K562 (cell line): ENCODE measurements at regions not wholly inside any gene's neighbourhood (a gene's known extent, or its start where the extent isn't known, plus 50 kb on each side); places are given as distances from the start of the nearest gene placed in this dataset.

Experiments
- ATAC-seq: fragments of 200-7000 bp; cut with Tn5 transposase; 3 replicates; pipeline ENCODE4 v1.9.1; 2020; ENCODE audit warnings: moderate library complexity
- BruUV-seq: library from RNA; stranded (reverse); fragments of 400-500 nt; replicated peaks from 2 replicates; lab custom pipeline; 2021; lab: Mats Ljungman, UMichigan
- CTCF ChIA-PET: fragments of 300-600 bp; formaldehyde crosslinking; extraction: SDS; loops from one replicate; lab custom pipeline; 2021; ENCODE audit warnings: low intra/inter-chr PET ratio; lab: Yijun Ruan, JAX
- POLR2A ChIA-PET: fragments of 300-600, 350-650 bp; sonication (Branson Sonifier 250); formaldehyde crosslinking; extraction: SDS; loops from one replicate; lab custom pipeline; 2021; ENCODE audit warnings: antibody characterized with exemption, inconsistent platforms; lab: Yijun Ruan, JAX
- DNase-seq, 4 experiments: peaks; one replicate each; pipeline versions ENCODE4 v3.0.0 to v3.0.0-alpha.2; 2011 to 2018; ENCODE audit warnings: low spot score in 3 of 4, mixed read lengths in 3 of 4; ENCODE audit errors: extremely low read depth in 1 of 4
- FAIRE-seq: peaks from 2 replicates; lab custom pipeline; 2011; peaks lifted over from hg19 to GRCh38; lab: Jason Lieb, UNC
- H2AFZ ChIP-seq: 2 replicates; pipeline ENCODE4 v1.6.0; 2011; ENCODE audit warnings: low read depth, low read length, control low read depth, inconsistent platforms
- H3K27ac ChIP-seq: fragments of 200-600 bp; 3 replicates; pipeline ENCODE4 v1.8.0; 2011; ENCODE audit warnings: low read depth, mild to moderate bottlenecking, control low read depth, inconsistent platforms, low read length, moderate library complexity, mixed read lengths; ENCODE audit errors: extremely low read depth
- H3K27me3 ChIP-seq, 2 experiments: fragments of 300-600 bp in 1 of 2; 2 replicates in 1 of 2; 3 replicates in 1 of 2; pipeline versions ENCODE4 v1.6.0 to v1.8.0; 2011; ENCODE audit warnings: inconsistent platforms in 2 of 2, low read length in 2 of 2, mild to moderate bottlenecking in 1 of 2, mixed read lengths in 1 of 2, moderate library complexity in 1 of 2; ENCODE audit not compliant: control insufficient read depth in 2 of 2, insufficient read depth in 2 of 2
- H3K36me3 ChIP-seq: fragments of 300-600 bp; 3 replicates; pipeline ENCODE4 v1.8.0; 2011; ENCODE audit warnings: mild to moderate bottlenecking, low read length, inconsistent platforms; ENCODE audit not compliant: control insufficient read depth, insufficient read depth
- H3K4me1 ChIP-seq, 2 experiments: fragments of 200-600 bp in 1 of 2; replicated peaks in 1 of 2; 2 replicates in 1 of 2; 3 replicates in 1 of 2; pipeline versions ENCODE4 v1.5.1 to v1.8.0; 2011; ENCODE audit warnings: inconsistent platforms in 2 of 2, low read length in 2 of 2, mild to moderate bottlenecking in 1 of 2, mixed read lengths in 1 of 2, moderate library complexity in 1 of 2; ENCODE audit not compliant: control insufficient read depth in 2 of 2, insufficient read depth in 2 of 2
- H3K4me2 ChIP-seq: 2 replicates; pipeline ENCODE4 v1.6.1; 2011; ENCODE audit warnings: low read length, control low read depth, inconsistent platforms, mixed read lengths; ENCODE audit not compliant: insufficient read depth
- H3K4me3 ChIP-seq: fragments of 200-600 bp; sonication (generic), shearing (Covaris generic); 2 replicates; pipeline ENCODE4 v1.5.1; 2016; ENCODE audit warnings: control low read depth, inconsistent platforms
- H3K79me2 ChIP-seq: fragments of 200-600 bp; 3 replicates; pipeline ENCODE4 v1.8.0; 2011; ENCODE audit warnings: low read length, inconsistent platforms; ENCODE audit not compliant: control insufficient read depth, insufficient read depth
- H3K9ac ChIP-seq, 2 experiments: 2 replicates each; pipeline versions ENCODE4 v1.6.0 to v1.6.1; 2011; ENCODE audit warnings: low read depth in 2 of 2, low read length in 2 of 2, control low read depth in 1 of 2, inconsistent platforms in 1 of 2, mild to moderate bottlenecking in 1 of 2, mixed read lengths in 1 of 2; ENCODE audit not compliant: insufficient read depth in 1 of 2
- H3K9me1 ChIP-seq: one replicate; pipeline ENCODE4 v1.6.0; 2011; ENCODE audit warnings: inconsistent platforms, mild to moderate bottlenecking, low read length, moderate library complexity; ENCODE audit not compliant: control insufficient read depth, insufficient read depth
- H3K9me3 ChIP-seq: replicated peaks from 2 replicates; pipeline ENCODE4 v1.5.1; 2011; ENCODE audit warnings: low read depth, low read length, inconsistent platforms; ENCODE audit not compliant: control insufficient read depth, insufficient read depth
- H4K20me1 ChIP-seq: replicated peaks from 2 replicates; pipeline ENCODE4 v1.6.1; 2011; ENCODE audit warnings: low read length, inconsistent platforms, mixed read lengths; ENCODE audit not compliant: control insufficient read depth, insufficient read depth
- CC2D1A ChIP-seq: fragments of 450-650 bp; IDR thresholded peaks from 2 replicates; pipeline ENCODE4 v1.6.1; 2017; ENCODE audit warnings: mild to moderate bottlenecking
- DLX4 ChIP-seq: fragments of 250-450 bp; sonication (Bioruptor Pico); IDR thresholded peaks from 2 replicates; pipeline ENCODE4 v1.6.1; 2021; ENCODE audit warnings: mild to moderate bottlenecking
- FOXA3 ChIP-seq, 2 experiments: fragments of 450-650 bp in 1 of 2; sonication (generic) in 1 of 2; formaldehyde crosslinking; IDR thresholded peaks in 1 of 2; conservative IDR thresholded peaks in 1 of 2; 2 replicates each; pipeline versions ENCODE4 v1.4.0 to v1.8.0; 2020 to 2022; ENCODE audit warnings: mild to moderate bottlenecking in 2 of 2, missing genetic modification reagents in 1 of 2
- HDGF ChIP-seq: fragments of 450-650 bp; IDR thresholded peaks from 2 replicates; pipeline ENCODE4 v1.6.1; 2016
- HMG20B ChIP-seq: fragments of 250-450 bp; sonication (Bioruptor Pico); IDR thresholded peaks from 2 replicates; pipeline ENCODE4 v1.5.0; 2021; ENCODE audit warnings: mild to moderate bottlenecking
- JUND ChIP-seq, 2 experiments: IDR thresholded peaks; 2 replicates in 1 of 2; 3 replicates in 1 of 2; pipeline ENCODE4 v1.6.1; 2011; ENCODE audit warnings: borderline replicate concordance in 2 of 2, low read depth in 2 of 2, low read length in 2 of 2, improper control_type of control experiment in 1 of 2, missing biosample characterization in 1 of 2, missing genetic modification characterization in 1 of 2, missing genetic modification reagents in 1 of 2
- MXI1 ChIP-seq: IDR thresholded peaks from 2 replicates; pipeline ENCODE4 v1.6.1; 2011; ENCODE audit warnings: low read depth, mild to moderate bottlenecking, improper control_type of control experiment, low read length
- NFE2 ChIP-seq: IDR thresholded peaks from 2 replicates; pipeline ENCODE4 v1.6.1; 2014; ENCODE audit warnings: antibody characterized with exemption, low read depth
- NONO ChIP-seq, 2 experiments: fragments of 200-400 bp in 1 of 2; fragments of 450-650 bp in 1 of 2; formaldehyde crosslinking in 1 of 2; IDR thresholded peaks; 2 replicates each; pipeline ENCODE4 v1.6.1; 2017; ENCODE audit warnings: low read depth in 2 of 2, mild to moderate bottlenecking in 2 of 2, moderate library complexity in 2 of 2, low read length in 1 of 2
- OTX1 ChIP-seq: fragments of 450-650 bp; formaldehyde crosslinking; IDR thresholded peaks from 2 replicates; pipeline ENCODE4 v1.4.0; 2022; ENCODE audit warnings: mild to moderate bottlenecking
- PHF21A ChIP-seq: fragments of 450-650 bp; IDR thresholded peaks from 2 replicates; pipeline ENCODE4 v1.6.1; 2017; ENCODE audit warnings: low read depth, borderline replicate concordance
- TSC22D4 ChIP-seq: fragments of 450-650 bp; IDR thresholded peaks from 2 replicates; pipeline ENCODE4 v1.6.1; 2016; ENCODE audit warnings: missing genetic modification characterization, missing biosample characterization, control low read depth
- TSHZ1 ChIP-seq: fragments of 250-450 bp; sonication (Bioruptor Pico); IDR thresholded peaks from 2 replicates; pipeline ENCODE4 v1.4.0; 2020; ENCODE audit warnings: mild to moderate bottlenecking, moderate library complexity
- XRCC4 ChIP-seq: IDR thresholded peaks from one replicate; pipeline ENCODE4 v1.6.1; 2011; ENCODE audit not compliant: insufficient read depth, insufficient read length; ENCODE audit errors: extremely low read depth
- ZNF133 ChIP-seq: fragments of 250-450 bp; sonication (Bioruptor Pico); IDR thresholded peaks from 2 replicates; pipeline ENCODE4 v1.4.0; 2020; ENCODE audit warnings: mild to moderate bottlenecking
- ZNF511 ChIP-seq: sonication (generic); formaldehyde crosslinking; IDR thresholded peaks from 2 replicates; pipeline ENCODE4 v1.8.0; 2022; ENCODE audit warnings: mild to moderate bottlenecking, missing genetic modification reagents
- WGBS: fragments of 100-300 bp; shearing (Covaris generic); methylation state at CpG from one replicate; pipeline ENCODE4 v1.1.6; 2016; ENCODE audit warnings: low coverage, mixed read lengths; ENCODE audit not compliant: insufficient coverage; ENCODE audit errors: missing lambda C conversion rate; 5-methylcytosine and 5-hydroxymethylcytosine counted together
- in situ Hi-C: fragments of 300-500 bp; cut with MboI; formaldehyde crosslinking; loops from 4 replicates; pipeline ENCODE4 v1.15.0; 2018; ENCODE audit warnings: inconsistent platforms, mixed read lengths
- intact Hi-C: fragments of 100-400 bp; cut with micrococcal nuclease; formaldehyde crosslinking; loops from 2 replicates; pipeline ENCODE4 v1.14.2; 2022
- TF ChIP-seq, protein P1 (sequence below), 3 experiments: fragments of 200-800 bp in 1 of 3; sonication (Bioruptor generic) in 1 of 3; sonication (generic) in 1 of 3; formaldehyde crosslinking in 1 of 3; IDR thresholded peaks; 2 replicates each; pipeline versions ENCODE4 v1.6.1 to v1.8.0; 2016 to 2022; ENCODE audit warnings: mild to moderate bottlenecking in 2 of 3, missing compliant biosample characterization in 2 of 3, missing genetic modification characterization in 2 of 3, missing genetic modification reagents in 1 of 3

DNA sequence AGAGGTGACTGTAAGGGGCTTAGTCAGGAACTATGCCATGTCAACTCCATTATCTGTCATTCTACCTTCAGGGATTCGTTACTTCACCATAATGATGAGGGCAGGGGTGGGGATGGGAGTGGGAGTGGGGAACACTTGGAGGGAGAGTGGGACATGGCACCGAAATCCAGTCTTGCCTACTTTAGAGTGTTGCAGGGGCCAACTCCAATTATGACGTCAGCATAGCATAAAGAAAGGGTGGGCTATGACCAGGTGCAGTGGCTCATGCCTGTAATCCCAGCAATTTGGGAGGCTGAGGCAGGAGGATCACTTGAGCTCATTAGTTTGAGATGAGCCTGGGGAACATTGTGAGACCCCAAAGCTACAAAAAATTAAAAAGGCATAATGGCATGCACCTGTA, 512.2 kb downstream of the GATA3 start (continued):
- TF ChIP-seq ZNF133 (CRISPR knock-in tag) (no peak), PHF21A (no peak), JUND (IDR thresholded peaks at IDR 0.05; ENCODE audit: borderline replicate concordance, low read depth, low read length) (no peak), JUND (tag; IDR thresholded peaks at IDR 0.05; ENCODE audit: borderline replicate concordance, low read depth, low read length) (no peak), HMG20B (CRISPR knock-in tag) (no peak), NONO (IDR thresholded peaks at IDR 0.05; ENCODE audit: low read depth in 2 of 2, low read length in 1 of 2) (no peak), CC2D1A (no peak), HDGF (no peak), MXI1 (no peak)
- TF ChIP-seq, protein P1, sequence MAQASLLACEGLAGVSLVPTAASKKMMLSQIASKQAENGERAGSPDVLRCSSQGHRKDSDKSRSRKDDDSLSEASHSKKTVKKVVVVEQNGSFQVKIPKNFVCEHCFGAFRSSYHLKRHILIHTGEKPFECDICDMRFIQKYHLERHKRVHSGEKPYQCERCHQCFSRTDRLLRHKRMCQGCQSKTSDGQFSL (CRISPR knock-in tag; IDR thresholded peaks at IDR 0.05): no peak
- TF ChIP-seq, protein P1 (tag; IDR thresholded peaks at IDR 0.05): no peak

- no peaks in the 10 kb centered on the region for H3K9me3 ChIP-seq
- H2AFZ ChIP-seq: no peak overlapping the region
- no peaks in the 10 kb centered on the region for H4K20me1 ChIP-seq
- ATAC-seq (no peak), FAIRE-seq (no peak), DNase-seq (no peak)
- no peak overlapping the region for H3K9ac ChIP-seq
- H3K4me3 ChIP-seq: no peak overlapping the region
- no peaks in the 10 kb centered on the region for H3K9me1 ChIP-seq
- no peak overlapping the region for H3K27ac ChIP-seq
- no TSS peak for BruUV-seq
- WGBS: 0% methylated on average over 4 of the region's 4 CpGs
- no peaks in the 10 kb centered on the region for H3K36me3 ChIP-seq
- in situ Hi-C loops (no loop called here), intact Hi-C loops (no loop called here)
- no peaks in the 10 kb centered on the region for H3K27me3 ChIP-seq
- no peaks in the 10 kb centered on the region for H3K4me1 ChIP-seq
- H3K4me2 ChIP-seq: no peak overlapping the region
- POLR2A ChIA-PET: no interaction called here
- no peaks in the 10 kb centered on the region for H3K79me2 ChIP-seq
- CTCF ChIA-PET: no interaction called here
- TF ChIP-seq TSC22D4: no peak
- TF ChIP-seq ZNF511: no peak
- no peak for TF ChIP-seq XRCC4
- TF ChIP-seq TSHZ1 (CRISPR knock-in tag): no peak
- no peak for TF ChIP-seq DLX4 (CRISPR knock-in tag)
- TF ChIP-seq FOXA3 (CRISPR knock-in tag; conservative IDR thresholded peaks at IDR 0.05 in 1 of 2, IDR thresholded peaks at IDR 0.05 in 1 of 2): no peak
- TF ChIP-seq NFE2: no peak
- TF ChIP-seq OTX1 (CRISPR knock-in tag): no peak
Observed at GRCh38 chr10:8568401-8568800, 513.9 kb downstream of the GATA3 start.
